ENCODE measurements at regions not wholly inside any gene's neighbourhood (a gene's known extent, or its start where the extent isn't known, plus 50 kb on each side); places are given as distances from the start of the nearest gene placed in this dataset.
A peak's percentile ranks its signal among the peaks of the same experiment; 100 is the strongest.

DNA sequence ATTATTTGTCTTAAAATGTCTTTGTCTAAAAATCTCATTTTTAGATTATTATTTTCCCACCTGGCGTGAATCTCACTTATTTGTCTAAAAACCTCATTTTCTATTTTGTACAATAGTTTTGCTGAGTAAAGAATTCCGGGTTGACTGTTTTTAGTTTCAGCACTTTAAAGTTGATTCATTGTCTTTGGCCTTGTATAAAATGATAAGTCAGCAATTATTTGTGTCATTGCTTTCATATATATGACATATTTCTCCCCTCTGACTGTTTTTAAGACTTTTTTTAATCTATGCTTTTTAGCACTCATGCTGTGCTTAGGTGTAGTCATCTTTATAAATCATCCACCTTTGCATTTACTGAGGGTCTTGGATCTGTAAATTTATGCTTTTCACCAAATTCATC is 92.1 kb upstream of the DOK6 start:
- FAIRE-seq: no peak
- H3K23ac ChIP-seq (ENCODE audit: insufficient read length): no peak overlapping the region
- DNase-seq (ENCODE audit: low read depth in 1 of 2, low spot score in 2 of 2): no peak

More for the DNA sequence above, 92.1 kb upstream of the DOK6 start:
- Histone ChIP-seq H3K27me3 (replicated peaks in 1 of 4; ENCODE audit: control insufficient read depth in 3 of 4, extremely low read depth in 1 of 4, insufficient read depth in 3 of 4, low read length in 3 of 4) (no peaks in the 10 kb centered on the region), H2BK12ac (ENCODE audit: low read depth, low read length) (no peak overlapping the region), H3K79me1 (ENCODE audit: low read depth, low read length) (no peaks in the 10 kb centered on the region), H3K23me2 (ENCODE audit: low read depth, low read length) (no peaks in the 10 kb centered on the region), H3K27ac (ENCODE audit: low read depth, low read length) (no peak overlapping the region), H3K4me2 (ENCODE audit: insufficient read depth in 1 of 2, low read depth in 2 of 2, low read length in 2 of 2) (no peak overlapping the region), H2BK15ac (ENCODE audit: low read length) (no peak overlapping the region), H3K9me3 (ENCODE audit: insufficient read depth in 2 of 2, low read depth in 1 of 2, low read length in 1 of 2) (no peaks in the 10 kb centered on the region), H3K14ac (ENCODE audit: insufficient read length) (no peak overlapping the region), H2AFZ (ENCODE audit: low read length) (no peak overlapping the region), H3K4ac (replicated peaks; ENCODE audit: insufficient read length, low read depth, low read length) (no peak overlapping the region), H3K4me3 (ENCODE audit: extremely low read depth in 1 of 4, insufficient read depth in 2 of 4, low read depth in 3 of 4, low read length in 4 of 4) (no peak overlapping the region), H3K9ac (replicated peaks in 1 of 4; ENCODE audit: extremely low read depth in 1 of 4, low read depth in 3 of 4, low read length in 3 of 4) (no peak overlapping the region), H4K8ac (ENCODE audit: extremely low read depth, insufficient read depth, low read length) (no peak overlapping the region), H3K18ac (ENCODE audit: extremely low read depth, low read length) (no peak overlapping the region), H2BK120ac (replicated peaks; ENCODE audit: low read depth, low read length) (no peak overlapping the region), H2BK5ac (ENCODE audit: low read depth, low read length) (no peak overlapping the region), H3K4me1 (replicated peaks in 1 of 4; ENCODE audit: control insufficient read depth in 3 of 4, insufficient read depth in 4 of 4, low read length in 3 of 4) (no peaks in the 10 kb centered on the region), H3K79me2 (ENCODE audit: control insufficient read depth in 1 of 2, insufficient read depth in 2 of 2, low read length in 2 of 2) (no peaks in the 10 kb centered on the region), H3K36me3 (ENCODE audit: control insufficient read depth in 2 of 4, insufficient read depth in 4 of 4, low read length in 3 of 4) (no peaks in the 10 kb centered on the region), H4K20me1 (replicated peaks in 1 of 2; ENCODE audit: control insufficient read depth in 1 of 2, insufficient read depth in 2 of 2, low read length in 2 of 2) (no peaks in the 10 kb centered on the region), H4K5ac (ENCODE audit: insufficient read length, low read depth, low read length) (no peak overlapping the region), H4K91ac (replicated peaks; ENCODE audit: insufficient read length, low read length) (no peak overlapping the region), H3K56ac (replicated peaks; ENCODE audit: insufficient read length, low read depth, low read length) (no peak overlapping the region), H2AK5ac (ENCODE audit: low read depth, low read length) (no peak overlapping the region), H2BK20ac (ENCODE audit: low read length) (no peak overlapping the region)
- CTCF ChIA-PET (ENCODE audit: partially characterized antibody): no interaction called here
- POLR2A ChIA-PET (ENCODE audit: partially characterized antibody): no interaction called here
- TF ChIP-seq KDM4A (IDR thresholded peaks at IDR 0.05; ENCODE audit: low read depth, low read length, severe bottlenecking) (no peak), EZH2 (IDR thresholded peaks at IDR 0.05; ENCODE audit: low read depth, low read length, severe bottlenecking) (no peak), HDAC6 (IDR thresholded peaks at IDR 0.05; ENCODE audit: low read depth, low read length) (no peak), MAFK (IDR thresholded peaks at IDR 0.05; ENCODE audit: low read depth, low read length) (peak; percentile 75; the same call in 1 of the 2 replicates)
- 92% methylated on average over 2 of the region's 2 CpGs; no CpG with 5 or more reads in 1 of the 2 experiments for WGBS, 2 experiments (ENCODE audit: extremely low coverage in 1 of 2, insufficient coverage in 1 of 2, insufficient read length in 1 of 2, insufficient replicate concordance in 2 of 2, low coverage in 1 of 2, low lambda C conversion rate in 2 of 2, missing lambda C conversion rate in 1 of 2)

Measured in H1 (cell line).